Hepatocyte (in vitro differentiated cells): ENCODE measurements at regions not wholly inside any gene's neighbourhood (a gene's known extent, or its start where the extent isn't known, plus 50 kb on each side); places are given as distances from the start of the nearest gene placed in this dataset.
"Not testable (repeated sequence)": the region's sequence is repeated elsewhere in the genome, so short reads cannot be mapped to it uniquely, and the experiment has no call there.

Experiments
- DNase-seq: peaks from one replicate; pipeline ENCODE4 v3.0.0-alpha.2; 2016; ENCODE audit warnings: low spot score
- H2AFZ ChIP-seq: fragments of 200-600 bp; sonication (generic); 2 replicates; pipeline ENCODE4 v1.6.0; 2016; ENCODE audit warnings: antibody characterized with exemption, mild to moderate bottlenecking
- H3K27ac ChIP-seq: fragments of 200-600 bp; sonication (generic); 2 replicates; pipeline ENCODE4 v1.5.1; 2016; ENCODE audit warnings: mild to moderate bottlenecking
- H3K27me3 ChIP-seq: fragments of 200-600 bp; sonication (generic); 2 replicates; pipeline ENCODE4 v1.6.1; 2016
- H3K36me3 ChIP-seq: fragments of 200-600 bp; sonication (generic); replicated peaks from 2 replicates; pipeline ENCODE4 v1.5.1; 2016; ENCODE audit warnings: low read depth; ENCODE audit not compliant: insufficient read depth
- H3K4me1 ChIP-seq: fragments of 200-600 bp; sonication (generic); 2 replicates; pipeline ENCODE4 v1.5.1; 2016; ENCODE audit warnings: mild to moderate bottlenecking, moderate library complexity; ENCODE audit not compliant: insufficient read depth
- H3K4me2 ChIP-seq: fragments of 200-600 bp; sonication (generic); 2 replicates; pipeline ENCODE4 v1.6.0; 2016
- H3K4me3 ChIP-seq: fragments of 200-600 bp; sonication (generic); 2 replicates; pipeline ENCODE4 v1.5.1; 2016; ENCODE audit warnings: mild to moderate bottlenecking
- H3K79me2 ChIP-seq: fragments of 200-600 bp; sonication (generic); 2 replicates; pipeline ENCODE4 v1.6.0; 2017; ENCODE audit warnings: mild to moderate bottlenecking
- H3K9me2 ChIP-seq: fragments of 200-600 bp; sonication (generic); replicated peaks from 2 replicates; pipeline ENCODE4 v1.6.0; 2017; ENCODE audit warnings: mild to moderate bottlenecking; ENCODE audit not compliant: insufficient read depth
- H3K9me3 ChIP-seq: fragments of 200-600 bp; sonication (generic); 2 replicates; pipeline ENCODE4 v1.5.1; 2016; ENCODE audit warnings: low read depth, mild to moderate bottlenecking
- H4K20me1 ChIP-seq: fragments of 200-600 bp; sonication (generic); 2 replicates; pipeline ENCODE4 v1.6.0; 2016; ENCODE audit warnings: mild to moderate bottlenecking; ENCODE audit not compliant: insufficient read depth, poor library complexity, severe bottlenecking
- CTCF ChIP-seq: fragments of 200-600 bp; sonication (generic); IDR thresholded peaks from 2 replicates; pipeline ENCODE4 v1.5.1; 2016; ENCODE audit warnings: antibody characterized with exemption, mild to moderate bottlenecking; ENCODE audit not compliant: poor library complexity
- EZH2 ChIP-seq: fragments of 200-600 bp; sonication (generic); IDR thresholded peaks from 2 replicates; pipeline ENCODE4 v1.6.1; 2016; ENCODE audit warnings: antibody characterized with exemption, mild to moderate bottlenecking, borderline replicate concordance
- EZH2phosphoT487 ChIP-seq: fragments of 200-600 bp; sonication (generic); IDR thresholded peaks from one replicate; pipeline ENCODE4 v1.6.1; 2018; ENCODE audit warnings: antibody characterized with exemption, mild to moderate bottlenecking, low read depth, moderate library complexity; ENCODE audit not compliant: unreplicated experiment, severe bottlenecking
- WGBS: methylation state at CpG from one replicate; pipeline ENCODE4 v1.1.6; 2016; ENCODE audit warnings: low lambda C conversion rate; ENCODE audit errors: missing lambda C conversion rate; 5-methylcytosine and 5-hydroxymethylcytosine counted together

- not testable (repeated sequence) for H3K4me2 ChIP-seq, H3K4me1 ChIP-seq, H3K27me3 ChIP-seq, H3K27ac ChIP-seq, H3K79me2 ChIP-seq, H3K9me2 ChIP-seq, DNase-seq, H3K9me3 ChIP-seq, H4K20me1 ChIP-seq, H3K4me3 ChIP-seq, H2AFZ ChIP-seq, H3K36me3 ChIP-seq
- 84% methylated on average over 3 of the region's 3 CpGs for WGBS
Observed at GRCh38 chr6:21282360-21282759, 311.2 kb upstream of the SOX4 start.

- no peaks in the 10 kb centered on the region for H3K9me3 ChIP-seq
- H3K36me3 ChIP-seq: no peaks in the 10 kb centered on the region
- H3K27me3 ChIP-seq: no peaks in the 10 kb centered on the region
- no peak for DNase-seq
- H3K4me3 ChIP-seq: no peak overlapping the region
- H3K4me1 ChIP-seq: no peaks in the 10 kb centered on the region
- H3K4me2 ChIP-seq: no peak overlapping the region
- H3K79me2 ChIP-seq: no peaks in the 10 kb centered on the region
- TF ChIP-seq EZH2phosphoT487 (no peak), CTCF (no peak), EZH2 (no peak)
- H3K9me2 ChIP-seq: no peaks in the 10 kb centered on the region
- H3K27ac ChIP-seq: no peak overlapping the region
- H4K20me1 ChIP-seq: no peaks in the 10 kb centered on the region
- WGBS: 71% methylated on average over 3 of the region's 3 CpGs
- no peak overlapping the region for H2AFZ ChIP-seq
Observed at GRCh38 chr6:21284166-21284565, 309.4 kb upstream of the SOX4 start.

GRCh38 chr6:21284706-21285105 is 308.8 kb upstream of the SOX4 start:
- H3K36me3 ChIP-seq: no peaks in the 10 kb centered on the region
- DNase-seq: no peak
- TF ChIP-seq EZH2phosphoT487 (no peak), EZH2 (no peak), CTCF (no peak)
- 85% methylated on average over 7 of the region's 7 CpGs for WGBS
- no peaks in the 10 kb centered on the region for H4K20me1 ChIP-seq
- no peaks in the 10 kb centered on the region for H3K4me1 ChIP-seq
- no peak overlapping the region for H2AFZ ChIP-seq
- no peaks in the 10 kb centered on the region for H3K79me2 ChIP-seq
- H3K4me2 ChIP-seq: no peak overlapping the region
- H3K9me3 ChIP-seq: no peaks in the 10 kb centered on the region
- no peaks in the 10 kb centered on the region for H3K9me2 ChIP-seq
- H3K27ac ChIP-seq: no peak overlapping the region
- H3K4me3 ChIP-seq: no peak overlapping the region
- no peaks in the 10 kb centered on the region for H3K27me3 ChIP-seq

- Histone ChIP-seq H3K9me2 (no peaks in the 10 kb centered on the region), H4K20me1 (no peaks in the 10 kb centered on the region), H3K27me3 (no peaks in the 10 kb centered on the region), H3K27ac (no peak overlapping the region), H3K4me1 (no peaks in the 10 kb centered on the region), H3K9me3 (no peaks in the 10 kb centered on the region), H2AFZ (no peak overlapping the region), H3K79me2 (no peaks in the 10 kb centered on the region), H3K4me3 (no peak overlapping the region), H3K36me3 (no peaks in the 10 kb centered on the region), H3K4me2 (no peak overlapping the region)
- TF ChIP-seq EZH2 (no peak), EZH2phosphoT487 (no peak), CTCF (no peak)
- 88% methylated on average over 8 of the region's 8 CpGs for WGBS
- no peak for DNase-seq
Observed at GRCh38 chr6:21294144-21294543, 299.4 kb upstream of the SOX4 start.
